SU-DHL-6 (cell line): ENCODE measurements at regions not wholly inside any gene's neighbourhood (a gene's known extent, or its start where the extent isn't known, plus 50 kb on each side); places are given as distances from the start of the nearest gene placed in this dataset.

ENCODE experiments used
- H2AFZ ChIP-seq: fragments of 200-600 bp; sonication (generic); 2 replicates; pipeline ENCODE4 v1.6.1; 2014; ENCODE audit warnings: low read depth, mild to moderate bottlenecking, moderate library complexity, mixed read lengths, antibody characterized with exemption, low read length; ENCODE audit not compliant: severe bottlenecking
- H3F3A ChIP-seq: fragments of 200-600 bp; shearing (Covaris generic); 2 replicates; pipeline ENCODE4 v1.6.0; 2016; ENCODE audit warnings: antibody characterized with exemption, mild to moderate bottlenecking; ENCODE audit not compliant: insufficient read depth
- H3K27ac ChIP-seq: fragments of 200-600 bp; sonication (generic); 2 replicates; pipeline ENCODE4 v1.5.1; 2016; ENCODE audit warnings: low read depth, mild to moderate bottlenecking, low read length, moderate library complexity, mixed read lengths
- H3K27me3 ChIP-seq: fragments of 200-600 bp; sonication (generic), shearing (Covaris generic); 2 replicates; pipeline ENCODE4 v1.6.0; 2014; ENCODE audit warnings: mild to moderate bottlenecking, low read length
- H3K36me3 ChIP-seq: fragments of 200-600 bp; sonication (generic); 2 replicates; pipeline ENCODE4 v1.6.1; 2014; ENCODE audit warnings: mild to moderate bottlenecking, low read length, mixed read lengths
- H3K4me2 ChIP-seq: fragments of 300-600, 200-600 bp; shearing (Covaris generic), sonication (generic); 2 replicates; pipeline ENCODE4 v1.6.0; 2014; ENCODE audit warnings: low read length, low read depth, mild to moderate bottlenecking; ENCODE audit not compliant: poor library complexity, severe bottlenecking
- H3K4me3 ChIP-seq: fragments of 200-600 bp; sonication (generic); 2 replicates; pipeline ENCODE4 v1.5.1; 2014; ENCODE audit warnings: antibody characterized with exemption, low read length, mild to moderate bottlenecking, mixed read lengths; ENCODE audit not compliant: insufficient read depth, poor library complexity, severe bottlenecking
- H3K79me2 ChIP-seq: fragments of 200-600 bp; sonication (generic); 2 replicates; pipeline ENCODE4 v1.6.1; 2014; ENCODE audit warnings: mild to moderate bottlenecking, low read length, moderate library complexity; ENCODE audit not compliant: insufficient read depth
- H3K9ac ChIP-seq: fragments of 200-600 bp; sonication (generic); 2 replicates; pipeline ENCODE4 v1.7.0; 2014; ENCODE audit warnings: mild to moderate bottlenecking, low read length
- H3K9me2 ChIP-seq: fragments of 200-600 bp; sonication (generic); replicated peaks from 2 replicates; pipeline ENCODE4 v1.6.1; 2014; ENCODE audit warnings: low read length; ENCODE audit not compliant: insufficient read depth
- H3K9me3 ChIP-seq: fragments of 200-600 bp; sonication (generic); 2 replicates; pipeline ENCODE4 v1.6.1; 2014; ENCODE audit warnings: low read length, mixed read lengths; ENCODE audit not compliant: insufficient read depth
- H4K20me1 ChIP-seq: fragments of 200-600 bp; sonication (generic); 2 replicates; pipeline ENCODE4 v1.6.1; 2014; ENCODE audit warnings: low read depth, mild to moderate bottlenecking, antibody characterized with exemption, low read length, moderate library complexity, mixed read lengths
- CTCF ChIP-seq: fragments of 200-600 bp; sonication (generic); IDR thresholded peaks from one replicate; pipeline ENCODE4 v1.5.1; 2017; ENCODE audit warnings: antibody characterized with exemption, mild to moderate bottlenecking, low read length, moderate library complexity; ENCODE audit not compliant: insufficient read depth, poor library complexity, severe bottlenecking
- EZH2phosphoT487 ChIP-seq: fragments of 200-600 bp; sonication (generic), shearing (Covaris generic); conservative IDR thresholded peaks from 2 replicates; pipeline ENCODE4 v1.6.1; 2018; ENCODE audit warnings: mild to moderate bottlenecking, antibody characterized with exemption, low read length, moderate library complexity, mixed read lengths

GRCh38 chr4:126947536-126947935 is 685.2 kb upstream of the INTU start:
- Histone ChIP-seq H3K36me3 (no peaks in the 10 kb centered on the region), H3K4me3 (no peak overlapping the region), H2AFZ (no peak overlapping the region), H3K79me2 (no peaks in the 10 kb centered on the region), H4K20me1 (no peaks in the 10 kb centered on the region), H3K27me3 (no peaks in the 10 kb centered on the region), H3K9ac (no peak overlapping the region), H3K4me2 (no peak overlapping the region), H3K27ac (no peak overlapping the region), H3K9me3 (no peaks in the 10 kb centered on the region), H3F3A (no peaks in the 10 kb centered on the region), H3K9me2 (no peaks in the 10 kb centered on the region)
- TF ChIP-seq EZH2phosphoT487 (no peak), CTCF (no peak)

DNA sequence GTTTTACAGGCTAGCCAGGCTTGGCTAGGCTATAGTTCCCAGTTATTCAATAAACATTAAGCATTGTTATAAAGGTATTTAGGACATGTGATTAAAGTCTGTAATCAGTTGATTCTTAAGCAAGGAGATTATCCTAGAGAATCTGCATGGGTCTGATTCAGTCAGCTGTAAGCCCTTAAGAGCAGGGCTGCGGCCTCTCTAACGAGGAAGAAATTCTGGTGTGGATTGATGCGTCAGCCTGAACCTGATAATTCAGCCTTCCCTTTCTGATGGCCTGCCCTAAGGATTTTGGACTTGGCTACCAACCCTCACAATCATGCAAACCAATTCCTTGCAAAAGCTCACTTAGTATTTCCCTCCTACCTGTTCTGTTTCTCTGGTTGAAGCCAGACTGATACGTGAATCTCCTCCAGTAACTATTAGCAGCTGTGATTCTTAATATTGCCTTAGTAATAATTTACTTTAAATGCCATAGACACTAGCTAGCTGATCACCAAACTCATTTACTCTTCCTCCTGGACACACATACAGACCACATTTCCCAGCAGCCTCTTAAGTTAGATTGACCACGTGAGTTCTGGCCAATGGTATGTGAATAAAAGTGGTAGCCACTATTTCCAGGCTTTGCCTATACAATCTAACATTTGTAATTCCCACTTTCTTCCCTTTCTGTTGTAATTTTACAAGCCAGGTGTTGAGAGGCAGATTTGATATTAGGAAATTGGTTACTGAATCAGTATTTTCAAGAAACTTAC is 678.0 kb upstream of the INTU start:
- no peak overlapping the region for H3K27ac ChIP-seq
- no peak overlapping the region for H3K4me2 ChIP-seq
- no peaks in the 10 kb centered on the region for H3F3A ChIP-seq
- no peaks in the 10 kb centered on the region for H3K9me2 ChIP-seq
- no peak overlapping the region for H3K4me3 ChIP-seq
- H3K9me3 ChIP-seq: no peaks in the 10 kb centered on the region
- H3K27me3 ChIP-seq: no peaks in the 10 kb centered on the region
- no peaks in the 10 kb centered on the region for H3K36me3 ChIP-seq
- H3K79me2 ChIP-seq: no peaks in the 10 kb centered on the region
- no peak overlapping the region for H3K9ac ChIP-seq
- no peak overlapping the region for H2AFZ ChIP-seq
- TF ChIP-seq CTCF: no peak
- no peak for TF ChIP-seq EZH2phosphoT487
- no peaks in the 10 kb centered on the region for H4K20me1 ChIP-seq

DNA sequence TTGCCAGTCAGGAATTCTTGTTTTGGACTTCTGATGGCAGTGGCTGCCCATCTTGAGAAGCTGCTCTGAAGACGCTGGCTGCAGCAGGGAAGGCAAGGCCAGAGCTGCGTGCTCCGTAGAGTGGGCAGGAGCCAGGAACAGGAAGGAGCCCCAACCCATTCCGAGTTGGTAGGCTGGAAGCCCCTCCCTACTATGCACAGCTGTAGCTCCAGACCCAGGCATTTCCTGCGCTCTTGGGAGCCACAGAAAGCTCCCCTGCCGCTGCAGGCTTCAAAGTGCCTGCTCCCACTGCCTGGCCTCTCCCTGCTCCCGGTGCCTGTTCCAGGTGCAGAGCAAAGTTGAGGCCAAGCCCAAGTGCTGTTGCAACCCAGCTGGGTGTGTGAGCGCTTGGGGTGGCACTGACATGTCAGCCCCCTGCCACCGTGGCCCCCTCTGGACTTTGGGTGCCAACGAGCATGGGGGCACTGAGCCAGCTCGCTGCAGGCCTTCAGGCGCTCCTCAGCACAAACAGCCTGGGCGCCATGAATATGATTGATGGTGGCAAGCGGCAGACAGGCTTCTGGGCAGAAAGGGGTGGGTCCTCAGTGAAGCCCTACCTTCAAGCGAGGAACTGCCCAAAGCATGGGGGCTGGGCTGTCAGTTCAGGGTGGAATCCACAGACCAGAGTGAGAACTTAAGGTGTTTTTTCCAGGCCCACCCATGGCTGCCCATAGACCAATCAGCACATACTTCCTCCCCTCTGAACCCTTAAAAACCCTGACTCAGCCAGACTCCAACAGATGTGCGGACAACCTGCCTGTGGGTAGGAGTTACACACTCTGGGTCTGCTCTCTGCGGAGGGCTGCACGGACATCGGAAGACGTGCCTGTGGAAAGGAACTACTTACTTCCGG is 677.2 kb upstream of the INTU start:
- H3K9me2 ChIP-seq: no peaks in the 10 kb centered on the region
- no peaks in the 10 kb centered on the region for H4K20me1 ChIP-seq
- no peak overlapping the region for H3K27ac ChIP-seq
- no peaks in the 10 kb centered on the region for H3K36me3 ChIP-seq
- H3K9me3 ChIP-seq: no peaks in the 10 kb centered on the region
- H2AFZ ChIP-seq: no peak overlapping the region
- TF ChIP-seq CTCF: no peak
- no peak for TF ChIP-seq EZH2phosphoT487
- H3K9ac ChIP-seq: no peak overlapping the region
- no peak overlapping the region for H3K4me3 ChIP-seq
- H3K79me2 ChIP-seq: no peaks in the 10 kb centered on the region
- H3F3A ChIP-seq: no peaks in the 10 kb centered on the region
- H3K4me2 ChIP-seq: no peak overlapping the region
- H3K27me3 ChIP-seq: no peaks in the 10 kb centered on the region
